ENCODE measurements at regions not wholly inside any gene's neighbourhood (a gene's known extent, or its start where the extent isn't known, plus 50 kb on each side); places are given as distances from the start of the nearest gene placed in this dataset.
A peak's percentile ranks its signal among the peaks of the same experiment; 100 is the strongest.

DNA sequence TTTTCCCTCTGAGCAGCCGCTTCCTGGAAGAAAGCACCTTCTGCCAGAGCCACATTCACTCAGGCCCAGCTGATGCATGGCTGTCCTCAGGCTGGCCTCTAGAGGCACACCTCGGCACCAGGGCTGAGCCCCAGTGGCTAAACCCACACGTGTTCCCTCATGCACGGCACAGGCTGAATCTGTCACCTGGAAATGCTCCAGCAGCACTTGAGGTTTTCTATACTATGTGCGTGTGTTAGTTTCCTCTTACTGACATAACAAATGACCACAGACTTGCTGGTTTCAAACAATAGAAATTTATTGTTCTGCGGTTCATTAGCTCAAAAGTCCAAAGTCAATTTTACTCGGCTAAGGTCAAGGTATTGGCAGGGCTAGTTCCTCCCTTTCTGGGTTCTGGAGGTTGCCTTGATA, 141.4 kb downstream of the LRRC70 start:
- peak; percentile 44 for DNase-seq (ENCODE audit: low spot score)
- in situ Hi-C loops (cut with MboI; ENCODE audit: low sequenced_read_pairs, unreplicated experiment) = no loop called here
- TF ChIP-seq, protein P1, sequence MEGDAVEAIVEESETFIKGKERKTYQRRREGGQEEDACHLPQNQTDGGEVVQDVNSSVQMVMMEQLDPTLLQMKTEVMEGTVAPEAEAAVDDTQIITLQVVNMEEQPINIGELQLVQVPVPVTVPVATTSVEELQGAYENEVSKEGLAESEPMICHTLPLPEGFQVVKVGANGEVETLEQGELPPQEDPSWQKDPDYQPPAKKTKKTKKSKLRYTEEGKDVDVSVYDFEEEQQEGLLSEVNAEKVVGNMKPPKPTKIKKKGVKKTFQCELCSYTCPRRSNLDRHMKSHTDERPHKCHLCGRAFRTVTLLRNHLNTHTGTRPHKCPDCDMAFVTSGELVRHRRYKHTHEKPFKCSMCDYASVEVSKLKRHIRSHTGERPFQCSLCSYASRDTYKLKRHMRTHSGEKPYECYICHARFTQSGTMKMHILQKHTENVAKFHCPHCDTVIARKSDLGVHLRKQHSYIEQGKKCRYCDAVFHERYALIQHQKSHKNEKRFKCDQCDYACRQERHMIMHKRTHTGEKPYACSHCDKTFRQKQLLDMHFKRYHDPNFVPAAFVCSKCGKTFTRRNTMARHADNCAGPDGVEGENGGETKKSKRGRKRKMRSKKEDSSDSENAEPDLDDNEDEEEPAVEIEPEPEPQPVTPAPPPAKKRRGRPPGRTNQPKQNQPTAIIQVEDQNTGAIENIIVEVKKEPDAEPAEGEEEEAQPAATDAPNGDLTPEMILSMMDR (IDR thresholded peaks at IDR 0.05; ENCODE audit: borderline replicate concordance, control extremely low read depth, extremely low read depth, insufficient read depth, missing control alignments) = peak; percentile 24

DNA sequence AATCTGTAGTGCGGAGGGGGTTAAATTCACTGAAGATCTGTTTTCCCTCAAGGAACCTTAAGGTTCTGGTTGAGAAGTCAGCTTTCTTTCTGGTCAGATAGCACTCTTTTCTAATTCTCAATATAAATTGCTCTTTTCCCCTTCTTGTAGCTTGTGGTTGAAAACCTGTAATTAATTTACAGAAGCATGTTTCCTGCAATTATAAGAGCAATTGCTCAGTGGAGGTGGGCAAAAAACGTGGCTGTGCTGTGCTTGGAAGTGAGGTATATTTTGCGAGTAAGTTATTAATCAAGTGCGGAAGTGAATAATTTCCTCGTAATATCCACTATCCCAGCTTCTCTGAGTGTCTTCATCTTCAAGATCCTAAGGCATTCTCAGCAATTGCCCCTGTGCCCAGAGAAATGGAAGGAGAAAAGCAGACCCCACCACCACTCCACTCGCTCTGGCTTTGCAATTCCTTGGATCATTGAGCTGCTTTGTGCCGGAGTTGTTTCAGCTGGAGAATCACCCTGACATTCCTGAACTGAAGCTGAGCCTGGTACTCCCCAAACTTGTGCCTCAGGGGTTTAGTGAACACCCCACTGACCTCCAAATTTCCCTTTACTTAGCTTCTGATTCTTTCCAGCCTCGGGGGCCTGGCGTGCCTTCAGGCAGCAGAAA, 140.6 kb downstream of the LRRC70 start:
- in situ Hi-C loops (cut with MboI; ENCODE audit: low sequenced_read_pairs, unreplicated experiment) = no loop called here
- no peak for DNase-seq (ENCODE audit: low spot score)
- TF ChIP-seq, protein P1 (IDR thresholded peaks at IDR 0.05; ENCODE audit: borderline replicate concordance, control extremely low read depth, extremely low read depth, insufficient read depth, missing control alignments) = no peak

DNA sequence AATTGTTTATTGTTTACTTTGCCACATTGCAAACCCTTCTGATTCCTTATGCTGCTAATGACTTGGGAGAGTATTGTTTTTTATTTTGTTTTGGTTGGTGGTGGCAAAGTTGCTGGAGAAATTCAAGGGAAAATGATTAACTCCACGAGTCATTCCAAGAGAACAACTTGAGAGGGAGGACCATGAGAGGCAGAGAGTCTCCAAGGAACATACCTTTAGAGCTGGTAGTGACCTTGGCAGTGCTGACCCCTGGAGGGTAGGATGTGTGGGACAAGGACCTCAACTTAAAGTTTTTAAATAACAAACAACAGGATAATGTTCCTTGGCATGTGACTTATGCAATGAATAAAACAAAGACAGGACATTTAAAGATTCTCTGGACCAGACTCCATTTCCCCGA, 139.7 kb downstream of the LRRC70 start:
- in situ Hi-C loops (cut with MboI; ENCODE audit: low sequenced_read_pairs, unreplicated experiment) = no loop called here
- no peak for DNase-seq (ENCODE audit: low spot score)
- TF ChIP-seq, protein P1 (IDR thresholded peaks at IDR 0.05; ENCODE audit: borderline replicate concordance, control extremely low read depth, extremely low read depth, insufficient read depth, missing control alignments) = no peak

DNA sequence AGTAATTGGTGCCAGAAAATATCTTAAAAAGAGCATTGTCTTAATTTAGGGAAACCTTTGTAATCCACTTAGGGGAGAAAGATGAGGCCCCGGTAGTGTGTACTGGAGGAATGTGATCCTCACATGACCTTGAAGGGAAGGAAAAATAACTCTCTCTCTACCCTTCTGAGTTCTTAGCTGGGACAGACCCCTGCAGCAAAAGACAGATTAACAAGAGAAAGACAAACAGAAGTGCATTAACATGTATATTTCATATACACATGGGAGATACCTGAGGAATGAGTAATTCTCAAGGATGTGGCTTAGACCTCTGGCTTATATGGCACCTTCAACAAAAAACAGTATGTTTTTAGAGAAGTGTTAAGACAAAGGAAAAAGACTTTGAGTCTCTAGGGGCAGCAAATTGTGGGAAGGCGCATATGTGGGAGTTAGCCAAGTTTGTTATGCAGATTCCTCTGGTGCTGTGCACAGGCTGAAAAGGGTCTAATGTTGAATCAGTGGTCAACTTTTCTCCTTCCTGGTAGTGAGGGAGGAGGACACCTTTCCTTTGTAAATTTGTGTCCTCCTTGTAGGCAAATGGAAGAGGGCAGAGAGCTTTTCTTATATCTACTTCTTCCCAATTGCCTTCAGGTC, 138.8 kb downstream of the LRRC70 start:
- TF ChIP-seq, protein P1 (IDR thresholded peaks at IDR 0.05; ENCODE audit: borderline replicate concordance, control extremely low read depth, extremely low read depth, insufficient read depth, missing control alignments) = no peak
- in situ Hi-C loops (cut with MboI; ENCODE audit: low sequenced_read_pairs, unreplicated experiment) = no loop called here
- no peak for DNase-seq (ENCODE audit: low spot score)

DNA sequence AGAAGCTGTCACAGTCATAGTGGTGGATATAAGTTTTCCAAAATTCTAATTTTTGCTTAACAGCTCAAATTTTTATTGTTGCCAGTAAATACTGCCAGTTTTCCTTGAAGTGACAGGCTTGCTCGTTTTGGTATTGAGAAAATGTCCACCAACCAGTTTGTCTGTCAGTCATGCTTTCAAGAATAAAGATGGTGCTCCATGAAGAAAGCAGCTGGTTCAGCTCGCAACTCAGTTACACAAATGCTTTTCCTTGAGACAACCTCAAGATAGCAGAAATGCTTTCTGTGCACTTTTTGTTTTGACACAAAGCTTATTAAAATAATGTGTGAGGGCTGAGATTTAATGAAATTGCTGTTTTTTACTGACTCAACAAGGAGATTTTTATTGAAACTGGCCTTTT, 135.7 kb downstream of the LRRC70 start:
- TF ChIP-seq, protein P1 (IDR thresholded peaks at IDR 0.05; ENCODE audit: borderline replicate concordance, control extremely low read depth, extremely low read depth, insufficient read depth, missing control alignments) = no peak
- no peak for DNase-seq (ENCODE audit: low spot score)
- in situ Hi-C loops (cut with MboI; ENCODE audit: low sequenced_read_pairs, unreplicated experiment) = no loop called here

DNA sequence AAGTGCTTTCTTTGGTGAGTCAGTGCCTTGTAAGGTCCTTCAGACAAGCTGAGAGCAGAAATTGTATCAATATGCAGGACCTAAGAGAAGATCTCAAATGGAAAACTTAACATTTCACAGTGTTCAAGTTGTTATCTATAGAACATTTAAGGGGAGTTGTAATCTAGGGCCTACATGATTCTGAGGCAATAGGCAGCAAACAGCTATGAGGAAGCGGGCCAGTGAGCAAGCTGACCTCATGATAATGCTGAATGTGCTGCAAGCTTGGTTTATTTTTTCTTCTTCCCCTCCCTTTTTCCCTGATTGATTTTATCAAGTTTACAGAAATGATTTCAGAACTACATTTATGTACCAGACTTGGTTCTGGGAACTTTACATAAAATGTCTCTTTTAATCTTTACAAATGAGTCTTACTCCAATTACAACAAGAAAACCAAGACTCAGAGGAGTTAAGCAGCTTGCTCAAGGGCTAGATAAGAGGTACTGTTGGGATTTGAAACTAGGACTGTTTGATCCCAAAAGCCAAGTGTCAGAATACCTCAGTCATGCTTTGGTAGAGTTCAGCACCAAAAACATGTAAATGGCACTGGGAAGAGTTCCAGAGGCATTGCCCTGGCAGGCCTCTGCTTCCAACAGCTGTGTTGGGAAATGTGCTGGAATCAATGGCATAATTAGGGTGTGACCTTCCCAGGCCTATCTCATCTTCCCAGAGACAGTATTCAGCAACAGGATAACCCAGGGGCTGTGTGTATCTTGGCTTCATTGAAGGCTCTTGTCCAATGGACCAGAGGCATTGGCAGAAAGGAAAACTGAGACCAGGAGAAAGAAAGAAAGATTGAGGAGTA, 130.1 kb downstream of the LRRC70 start:
- no peak for DNase-seq (ENCODE audit: low spot score)
- in situ Hi-C loops (cut with MboI; ENCODE audit: low sequenced_read_pairs, unreplicated experiment) = no loop called here
- TF ChIP-seq, protein P1 (IDR thresholded peaks at IDR 0.05; ENCODE audit: borderline replicate concordance, control extremely low read depth, extremely low read depth, insufficient read depth, missing control alignments) = no peak
